CD14-positive monocyte (primary cell): ENCODE measurements at regions not wholly inside any gene's neighbourhood (a gene's known extent, or its start where the extent isn't known, plus 50 kb on each side); places are given as distances from the start of the nearest gene placed in this dataset.

ENCODE experiments used
- DNase-seq, 3 donors: peaks; one replicate each; pipeline ENCODE4 v3.0.0-alpha.2; 2011 to 2022
- H2AFZ ChIP-seq: 2 replicates; pipeline ENCODE4 v1.6.0; 2012; ENCODE audit warnings: mild to moderate bottlenecking, low read depth, low read length, inconsistent platforms; ENCODE audit not compliant: insufficient read depth, poor library complexity, severe bottlenecking
- H3K27ac ChIP-seq, 2 donors: 1 replicate in 1 of 2; 2 replicates in 1 of 2; pipeline ENCODE4 v1.5.1; 2012 to 2013; ENCODE audit warnings: low read length in 2 of 2, control low read depth in 1 of 2, inconsistent platforms in 1 of 2, low read depth in 1 of 2, mild to moderate bottlenecking in 1 of 2
- H3K27me3 ChIP-seq, 2 donors: one replicate each; pipeline versions ENCODE4 v1.6.0 to v1.6.1; 2011 to 2013; ENCODE audit warnings: low read length in 2 of 2; ENCODE audit not compliant: control insufficient read depth in 2 of 2, insufficient read depth in 2 of 2
- H3K36me3 ChIP-seq, 2 donors: replicated peaks in 1 of 2; 1 replicate in 1 of 2; 2 replicates in 1 of 2; pipeline versions ENCODE4 v1.5.1 to v1.6.1; 2012 to 2013; ENCODE audit warnings: low read length in 2 of 2, control low read depth in 1 of 2, inconsistent platforms in 1 of 2, mild to moderate bottlenecking in 1 of 2; ENCODE audit not compliant: insufficient read depth in 2 of 2, control insufficient read depth in 1 of 2
- H3K4me1 ChIP-seq, 2 donors: 1 replicate in 1 of 2; 2 replicates in 1 of 2; pipeline versions ENCODE4 v1.5.1 to v1.6.1; 2012 to 2013; ENCODE audit warnings: low read length in 2 of 2, control low read depth in 1 of 2, inconsistent platforms in 1 of 2, mild to moderate bottlenecking in 1 of 2, moderate library complexity in 1 of 2; ENCODE audit not compliant: insufficient read depth in 2 of 2, control insufficient read depth in 1 of 2
- H3K4me2 ChIP-seq: replicated peaks from 2 replicates; pipeline ENCODE3; 2012; ENCODE audit warnings: low read length, moderate library complexity, mild to moderate bottlenecking; ENCODE audit not compliant: poor library complexity, severe bottlenecking; ENCODE audit errors: extremely low read depth
- H3K4me3 ChIP-seq, 3 experiments: fragments of 200-600 bp in 1 of 3; sonication (generic) in 1 of 3; replicated peaks in 1 of 3; 1 replicate in 2 of 3; 2 replicates in 1 of 3; pipeline ENCODE4 v1.5.1; 2011 to 2013; ENCODE audit warnings: low read length in 3 of 3, mild to moderate bottlenecking in 3 of 3, control low read depth in 2 of 3, low read depth in 2 of 3, inconsistent platforms in 1 of 3, moderate library complexity in 1 of 3
- H3K79me2 ChIP-seq: 2 replicates; pipeline ENCODE4 v1.6.0; 2012; ENCODE audit warnings: mild to moderate bottlenecking, control low read depth, inconsistent platforms, low read length, moderate library complexity; ENCODE audit not compliant: insufficient read depth
- H3K9ac ChIP-seq: 2 replicates; pipeline ENCODE4 v1.6.0; 2017; ENCODE audit warnings: low read length, mild to moderate bottlenecking; ENCODE audit not compliant: insufficient read depth, poor library complexity, severe bottlenecking
- H3K9me3 ChIP-seq, 2 donors: replicated peaks in 1 of 2; 1 replicate in 1 of 2; 2 replicates in 1 of 2; pipeline versions ENCODE4 v1.5.1 to v1.6.1; 2012 to 2013; ENCODE audit warnings: low read length in 2 of 2, control low read depth in 1 of 2; ENCODE audit not compliant: control insufficient read depth in 1 of 2, insufficient read depth in 1 of 2
- H4K20me1 ChIP-seq: 2 replicates; pipeline ENCODE4 v1.6.0; 2012; ENCODE audit warnings: mild to moderate bottlenecking, low read length, control low read depth, moderate library complexity; ENCODE audit not compliant: insufficient read depth
- H3K27ac Mint-ChIP-seq, 7 donors: one replicate each; pipeline ENCODE4 v1.8.0; 2020; ENCODE audit warnings: mild to moderate bottlenecking in 7 of 7, mixed read lengths in 7 of 7, moderate library complexity in 6 of 7, inconsistent platforms in 2 of 7
- H3K27me3 Mint-ChIP-seq, 3 donors: one replicate each; pipeline ENCODE4 v1.8.0; 2021 to 2022; ENCODE audit warnings: low read depth in 3 of 3, mild to moderate bottlenecking in 3 of 3, mixed read lengths in 3 of 3, moderate library complexity in 3 of 3, inconsistent platforms in 1 of 3
- H3K36me3 Mint-ChIP-seq, 2 donors: one replicate each; pipeline ENCODE4 v1.8.0; 2020; ENCODE audit warnings: mixed read lengths in 2 of 2, inconsistent platforms in 1 of 2, mild to moderate bottlenecking in 1 of 2
- H3K4me1 Mint-ChIP-seq: one replicate; pipeline ENCODE4 v1.8.0; 2020; ENCODE audit warnings: mild to moderate bottlenecking, mixed read lengths
- H3K4me3 Mint-ChIP-seq, 2 donors: one replicate each; pipeline ENCODE4 v1.8.0; 2020; ENCODE audit warnings: mild to moderate bottlenecking in 2 of 2, mixed read lengths in 2 of 2, moderate library complexity in 1 of 2
- H3K9me3 Mint-ChIP-seq, 7 donors: one replicate each; pipeline ENCODE4 v1.8.0; 2020 to 2022; ENCODE audit warnings: mixed read lengths in 7 of 7, mild to moderate bottlenecking in 6 of 7, moderate library complexity in 6 of 7, inconsistent platforms in 2 of 7
- CTCF ChIP-seq: fragments of 200-600 bp; IDR thresholded peaks from one replicate; pipeline ENCODE4 v1.8.0; 2022; ENCODE audit warnings: antibody characterized with exemption, mild to moderate bottlenecking
- WGBS: methylation state at CpG from one replicate; pipeline ENCODE4 v1.1.5; 2013; ENCODE audit warnings: missing lambda C conversion rate; ENCODE audit not compliant: insufficient coverage; 5-methylcytosine and 5-hydroxymethylcytosine counted together
- intact Hi-C, 2 donors: fragments of 100-400 bp; cut with micrococcal nuclease; formaldehyde crosslinking; loops; one replicate each; pipeline versions ENCODE4 v1.15.0 to v1.15.1; 2023

GRCh38 chr10:64113375-64113774 lies 592.2 kb downstream of the REEP3 start:
- Mint-ChIP-seq H3K9me3 (no peaks in the 10 kb centered on the region), H3K27ac (no peak overlapping the region), H3K4me1 (peaks cover 8% of the 10 kb centered on the region), H3K27me3 (peaks cover 0 to 6% (median 0%) of the 10 kb centered on the region in 3 donors), H3K36me3 (no peaks in the 10 kb centered on the region), H3K4me3 (no peak overlapping the region)
- Histone ChIP-seq H3K27me3 (no peaks in the 10 kb centered on the region), H3K9ac (no peak overlapping the region), H3K9me3 (no peaks in the 10 kb centered on the region), H2AFZ (no peak overlapping the region), H3K4me3 (no peak overlapping the region), H4K20me1 (no peaks in the 10 kb centered on the region), H3K4me2 (no peak overlapping the region), H3K36me3 (no peaks in the 10 kb centered on the region), H3K4me1 (no peaks in the 10 kb centered on the region), H3K27ac (no peak overlapping the region), H3K79me2 (no peaks in the 10 kb centered on the region)
- intact Hi-C loops: no loop called here
- TF ChIP-seq CTCF: no peak
- DNase-seq: no peak
- 85% methylated on average over 4 of the region's 6 CpGs for WGBS

- no peaks in the 10 kb centered on the region for H3K4me1 ChIP-seq
- no peak for DNase-seq
- no peaks in the 10 kb centered on the region for H3K27me3 ChIP-seq
- intact Hi-C loops: no loop called here
- H3K27me3 Mint-ChIP-seq: peaks cover 0 to 6% (median 0%) of the 10 kb centered on the region in 3 donors
- no peak overlapping the region for H3K27ac ChIP-seq
- H3K9me3 ChIP-seq: no peaks in the 10 kb centered on the region
- no peak overlapping the region for H3K4me3 ChIP-seq
- 83% methylated on average over 3 of the region's 3 CpGs for WGBS
- TF ChIP-seq CTCF: no peak
- no peaks in the 10 kb centered on the region for H3K36me3 Mint-ChIP-seq
- no peak overlapping the region for H3K9ac ChIP-seq
- no peaks in the 10 kb centered on the region for H3K36me3 ChIP-seq
- peaks cover 8% of the 10 kb centered on the region for H3K4me1 Mint-ChIP-seq
- H3K79me2 ChIP-seq: no peaks in the 10 kb centered on the region
- H3K4me2 ChIP-seq: no peak overlapping the region
- no peak overlapping the region for H3K27ac Mint-ChIP-seq
- no peaks in the 10 kb centered on the region for H3K9me3 Mint-ChIP-seq
- no peaks in the 10 kb centered on the region for H4K20me1 ChIP-seq
- H3K4me3 Mint-ChIP-seq: no peak overlapping the region
- no peak overlapping the region for H2AFZ ChIP-seq
Measured at GRCh38 chr10:64113792-64114191, 592.6 kb downstream of the REEP3 start.
